HepG2 (cell line): ENCODE measurements at regions not wholly inside any gene's neighbourhood (a gene's known extent, or its start where the extent isn't known, plus 50 kb on each side); places are given as distances from the start of the nearest gene placed in this dataset.

ENCODE experiments used
- ARNT2 ChIP-seq: sonication (generic); formaldehyde crosslinking; IDR thresholded peaks from 2 replicates; pipeline ENCODE4 v1.8.0; 2022; ENCODE audit warnings: mild to moderate bottlenecking, low read depth, missing genetic modification reagents, moderate library complexity
- CREB1 ChIP-seq, 2 experiments: fragments of 450-650 bp in 1 of 2; IDR thresholded peaks; 2 replicates each; pipeline ENCODE4 v1.6.1; 2016 to 2017; ENCODE audit warnings: control low read depth in 1 of 2, mild to moderate bottlenecking in 1 of 2, missing compliant biosample characterization in 1 of 2, missing genetic modification characterization in 1 of 2
- KAT7 ChIP-seq: IDR thresholded peaks from 2 replicates; pipeline ENCODE4 v1.6.1; 2018; ENCODE audit warnings: borderline replicate concordance, missing compliant biosample characterization
- KAT8 ChIP-seq: IDR thresholded peaks from 2 replicates; pipeline ENCODE4 v1.6.1; 2016; ENCODE audit warnings: missing genetic modification reagents, missing compliant biosample characterization
- MAZ ChIP-seq, 2 experiments: sonication (generic) in 1 of 2; formaldehyde crosslinking in 1 of 2; IDR thresholded peaks; 2 replicates each; pipeline versions ENCODE4 v1.5.0 to v1.6.1; 2012 to 2020; ENCODE audit warnings: low read depth in 2 of 2, mild to moderate bottlenecking in 2 of 2, borderline replicate concordance in 1 of 2, improper control_type of control experiment in 1 of 2, low read length in 1 of 2, missing genetic modification reagents in 1 of 2, moderate library complexity in 1 of 2

- no peak for TF ChIP-seq CREB1 (IDR thresholded peaks at IDR 0.05)
- TF ChIP-seq CREB1 (CRISPR knock-in tag; IDR thresholded peaks at IDR 0.05), result no peak
- no peak for TF ChIP-seq MAZ (IDR thresholded peaks at IDR 0.05; ENCODE audit: borderline replicate concordance, low read depth, low read length)
- no peak for TF ChIP-seq MAZ (CRISPR knock-in tag; IDR thresholded peaks at IDR 0.05; ENCODE audit: low read depth)
- TF ChIP-seq KAT8 (CRISPR knock-in tag), result no peak
- TF ChIP-seq KAT7 (CRISPR knock-in tag), result no peak
- no peak for TF ChIP-seq ARNT2 (CRISPR knock-in tag)
Measured at GRCh38 chr11:127493330-127494022, 492.9 kb upstream of the KIRREL3 start.
